MCF 10A (cell line): ENCODE measurements at regions not wholly inside any gene's neighbourhood (a gene's known extent, or its start where the extent isn't known, plus 50 kb on each side); places are given as distances from the start of the nearest gene placed in this dataset.

Source experiments
- BruUV-seq: library from RNA; stranded (reverse); fragments of 400-500 nt; replicated peaks from 2 replicates; lab custom pipeline; 2021; lab: Mats Ljungman, UMichigan
- CTCF ChIA-PET: fragments of 300-600 bp; sonication (Branson Sonifier 250); formaldehyde crosslinking; extraction: SDS; loops from one replicate; lab custom pipeline; 2021; ENCODE audit warnings: antibody characterized with exemption, inconsistent platforms; lab: Yijun Ruan, JAX
- POLR2A ChIA-PET: fragments of 300-600, 350-650 bp; sonication (Branson Sonifier 250); formaldehyde crosslinking; extraction: SDS; loops from one replicate; lab custom pipeline; 2020; ENCODE audit warnings: antibody characterized with exemption, inconsistent platforms; lab: Yijun Ruan, JAX
- DNase-seq: peaks from one replicate; pipeline ENCODE4 v3.0.0-alpha.2; 2018; ENCODE audit not compliant: unreplicated experiment
- H3K27ac Mint-ChIP-seq: one replicate; pipeline ENCODE4 v1.8.0; 2022; ENCODE audit warnings: mild to moderate bottlenecking, low read depth, mixed read lengths; ENCODE audit not compliant: unreplicated experiment
- H3K27me3 Mint-ChIP-seq: one replicate; pipeline ENCODE4 v1.8.0; 2022; ENCODE audit warnings: mixed read lengths; ENCODE audit not compliant: insufficient read depth, unreplicated experiment
- H3K36me3 Mint-ChIP-seq: one replicate; pipeline ENCODE4 v1.8.0; 2022; ENCODE audit warnings: mild to moderate bottlenecking, moderate library complexity, mixed read lengths; ENCODE audit not compliant: insufficient read depth, unreplicated experiment
- H3K4me1 Mint-ChIP-seq: one replicate; pipeline ENCODE4 v1.8.0; 2022; ENCODE audit warnings: mixed read lengths; ENCODE audit not compliant: insufficient read depth, unreplicated experiment
- H3K4me3 Mint-ChIP-seq: one replicate; pipeline ENCODE4 v1.8.0; 2022; ENCODE audit warnings: mild to moderate bottlenecking, moderate library complexity, mixed read lengths; ENCODE audit not compliant: unreplicated experiment
- H3K9me3 Mint-ChIP-seq: one replicate; pipeline ENCODE4 v1.8.0; 2022; ENCODE audit warnings: mixed read lengths; ENCODE audit not compliant: unreplicated experiment
- CTCF ChIP-seq: fragments of 200-600 bp; IDR thresholded peaks from one replicate; pipeline ENCODE4 v1.8.0; 2022; ENCODE audit warnings: antibody characterized with exemption, mild to moderate bottlenecking; ENCODE audit not compliant: unreplicated experiment
- intact Hi-C: fragments of 100-400 bp; cut with micrococcal nuclease; formaldehyde crosslinking; loops from 2 replicates; pipeline ENCODE4 v1.14.1; 2022

GRCh38 chr16:64459821-64460220, 662.0 kb downstream of the CDH11 start:
- no peak for TF ChIP-seq CTCF
- intact Hi-C loops = no loop called here
- BruUV-seq = no TSS peak
- POLR2A ChIA-PET = interaction anchor here (0.6 to 0.7 kb wide), 2 partner anchors 371 to 986 kb away, joined by 4 to 7 read pairs; no protein-coding TSS in a partner anchor
- Mint-ChIP-seq H3K36me3 (peaks cover 6% of the 10 kb centered on the region), H3K9me3 (no peaks in the 10 kb centered on the region), H3K27ac (no peak overlapping the region), H3K4me1 (no peaks in the 10 kb centered on the region), H3K4me3 (no peak overlapping the region), H3K27me3 (no peaks in the 10 kb centered on the region)
- peak; percentile 37 for DNase-seq
- CTCF ChIA-PET = interaction anchor here (1.3 kb wide), 1 partner anchor 19 kb away, joined by 7 read pairs; no protein-coding TSS in a partner anchor

- TF ChIP-seq CTCF = no peak
- H3K4me1 Mint-ChIP-seq = no peaks in the 10 kb centered on the region
- POLR2A ChIA-PET = interaction anchor here (0.6 to 0.7 kb wide), 2 partner anchors 370 to 985 kb away, joined by 4 to 7 read pairs; no protein-coding TSS in a partner anchor
- CTCF ChIA-PET = interaction anchor here (1.3 kb wide), 1 partner anchor 20 kb away, joined by 7 read pairs; no protein-coding TSS in a partner anchor
- no peak for DNase-seq
- H3K4me3 Mint-ChIP-seq = no peak overlapping the region
- H3K9me3 Mint-ChIP-seq = no peaks in the 10 kb centered on the region
- peaks cover 6% of the 10 kb centered on the region for H3K36me3 Mint-ChIP-seq
- H3K27ac Mint-ChIP-seq = no peak overlapping the region
- intact Hi-C loops = no loop called here
- no peaks in the 10 kb centered on the region for H3K27me3 Mint-ChIP-seq
- no TSS peak for BruUV-seq
These were observed 662.5 kb downstream of the CDH11 start for GRCh38 chr16:64459402-64459801.

GRCh38 chr16:64455275-64455674, 666.6 kb downstream of the CDH11 start:
- no peak overlapping the region for H3K27ac Mint-ChIP-seq
- POLR2A ChIA-PET = no interaction called here

GRCh38 chr16:64453646-64454045, 668.2 kb downstream of the CDH11 start:
- Mint-ChIP-seq H3K9me3 (peaks cover 8% of the 10 kb centered on the region), H3K27me3 (no peaks in the 10 kb centered on the region), H3K4me1 (peaks cover 6% of the 10 kb centered on the region), H3K27ac (no peak overlapping the region), H3K36me3 (peaks cover 6% of the 10 kb centered on the region), H3K4me3 (no peak overlapping the region)
- CTCF ChIA-PET = interaction anchor here (0.7 to 1.7 kb wide), 4 partner anchors 10 to 991 kb away, joined by 3 to 9 read pairs (median 4); no protein-coding TSS in a partner anchor
- intact Hi-C loops = loop anchor here (2.0 kb wide), 1 partner anchor 401 kb away; no protein-coding TSS in a partner anchor
- no peak for DNase-seq
- POLR2A ChIA-PET = no interaction called here
- no TSS peak for BruUV-seq
- TF ChIP-seq CTCF = no peak

More at GRCh38 chr16:64455275-64455674, 666.6 kb downstream of the CDH11 start:
- H3K27me3 Mint-ChIP-seq = no peaks in the 10 kb centered on the region
- H3K4me3 Mint-ChIP-seq = no peak overlapping the region
- peaks cover under 1% of the 10 kb centered on the region for H3K4me1 Mint-ChIP-seq
- peaks cover under 1% of the 10 kb centered on the region for H3K9me3 Mint-ChIP-seq
- BruUV-seq = no TSS peak
- CTCF ChIA-PET = interaction anchor here (0.7 to 1.7 kb wide), 5 partner anchors 8 to 663 kb away, joined by 3 to 9 read pairs (median 3); no protein-coding TSS in a partner anchor
- peaks cover 6% of the 10 kb centered on the region for H3K36me3 Mint-ChIP-seq
- intact Hi-C loops = loop anchor here (1.0 to 2.0 kb wide), 3 partner anchors 366 to 1094 kb away; no protein-coding TSS in a partner anchor
- peak; percentile 23 for DNase-seq
- peak; percentile 23 for TF ChIP-seq CTCF
